GM19468 (cell line): ENCODE measurements at regions not wholly inside any gene's neighbourhood (a gene's known extent, or its start where the extent isn't known, plus 50 kb on each side); places are given as distances from the start of the nearest gene placed in this dataset.

Experiments
- ATAC-seq: cut with Tn5 transposase; IDR thresholded peaks from one replicate; pipeline ENCODE4 v1.9.1; 2021; ENCODE audit warnings: mild to moderate bottlenecking, moderate library complexity, moderate number of reproducible peaks; ENCODE audit not compliant: unreplicated experiment; ENCODE audit errors: extremely low read depth

GRCh38 chr2:147792966-147793617 lies 51.7 kb upstream of the ACVR2A start:
- no peak for ATAC-seq

DNA sequence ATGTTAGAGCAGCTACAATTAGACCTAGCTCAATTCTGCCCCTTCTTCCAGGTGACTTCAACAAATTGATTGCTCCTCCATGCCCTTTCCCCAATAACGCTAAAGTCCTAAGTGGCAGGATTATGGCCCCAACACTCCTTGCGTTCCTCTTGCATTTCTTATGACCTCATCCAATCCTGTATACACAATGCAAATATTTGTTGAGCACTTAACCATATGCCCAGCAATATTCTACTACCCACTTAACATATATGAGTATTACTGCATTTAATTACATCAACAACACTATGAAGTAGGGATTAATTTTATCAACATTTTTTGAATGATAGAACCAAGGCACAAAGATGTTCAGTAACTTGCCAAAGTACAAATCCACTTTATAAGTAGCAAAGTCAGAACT lies 54.2 kb upstream of the ACVR2A start:
- no peak for ATAC-seq

DNA sequence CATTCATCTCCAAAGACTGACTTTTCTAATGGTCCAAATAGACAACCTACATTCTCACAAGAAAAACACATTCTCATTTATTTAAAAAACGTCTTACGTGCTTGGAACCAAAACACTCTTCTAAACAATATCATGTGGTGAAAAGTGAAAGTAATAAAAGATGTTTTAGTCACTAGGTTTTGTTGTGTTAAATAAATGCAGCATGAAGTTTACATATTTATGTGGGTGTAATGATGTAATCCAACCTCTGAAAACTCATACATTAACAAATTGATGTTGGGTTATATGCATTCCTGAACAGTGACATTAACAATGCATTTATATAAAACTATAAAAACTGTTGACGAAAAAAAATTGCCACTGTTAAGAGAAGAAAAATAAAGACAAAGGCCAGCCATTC lies 55.1 kb upstream of the ACVR2A start:
- no peak for ATAC-seq

DNA sequence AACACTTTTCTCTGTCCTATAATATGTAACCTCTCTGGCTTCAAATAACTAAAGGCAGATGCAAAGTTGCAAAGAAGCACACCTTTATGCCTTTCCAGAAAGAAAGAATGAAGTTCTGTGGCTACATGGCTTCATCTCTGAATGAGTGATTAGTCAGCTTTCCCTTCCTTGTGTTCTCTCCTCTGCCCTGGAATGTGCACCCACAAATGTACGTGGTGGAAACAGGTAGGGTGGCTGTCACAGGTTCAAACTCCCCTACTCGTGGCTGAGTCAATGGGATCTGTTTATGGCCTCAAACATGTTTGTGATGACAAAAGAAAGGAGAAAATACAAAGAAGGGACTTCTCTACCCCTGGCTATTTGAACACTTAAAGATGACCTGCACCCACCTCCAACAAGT lies 55.5 kb upstream of the ACVR2A start:
- ATAC-seq = no peak

DNA sequence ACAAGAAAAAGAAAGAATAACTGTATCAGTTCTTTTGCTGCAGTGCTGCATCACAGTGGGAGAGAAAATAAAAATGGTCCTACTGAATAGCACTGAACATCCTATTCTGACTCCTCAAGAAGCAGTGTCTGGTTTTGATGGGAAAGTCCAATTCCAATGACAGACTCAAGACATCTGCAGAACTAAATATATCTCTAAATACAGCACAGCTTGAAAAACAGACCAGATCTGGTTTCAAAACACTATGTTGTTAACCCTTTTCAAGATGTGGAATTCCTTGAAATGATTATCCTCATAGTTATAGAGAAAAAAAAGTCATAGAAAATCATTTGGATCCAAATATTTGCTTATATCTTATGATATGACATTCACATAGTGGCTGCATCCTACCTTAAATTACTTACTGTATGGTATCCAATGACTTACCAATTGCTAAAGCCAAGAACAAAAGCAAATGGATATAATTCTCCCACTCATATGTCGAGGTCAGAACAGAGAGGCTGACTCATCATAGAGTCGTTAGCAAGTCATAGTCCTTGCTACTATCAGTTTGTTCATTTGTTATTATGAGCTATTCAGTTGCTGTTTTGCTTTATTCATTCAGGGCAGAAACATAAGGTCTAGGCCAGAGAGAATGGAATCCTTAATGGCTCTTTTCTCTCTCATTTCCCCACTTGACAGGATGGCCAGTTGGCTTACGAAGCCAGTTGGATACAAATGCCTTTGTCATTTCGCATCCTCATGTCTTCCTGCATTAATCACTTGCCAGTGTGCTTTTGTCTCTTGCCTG lies 62.5 kb upstream of the ACVR2A start:
- ATAC-seq = no peak

GRCh38 chr2:147779440-147779839 lies 65.4 kb upstream of the ACVR2A start:
- ATAC-seq = no peak

DNA sequence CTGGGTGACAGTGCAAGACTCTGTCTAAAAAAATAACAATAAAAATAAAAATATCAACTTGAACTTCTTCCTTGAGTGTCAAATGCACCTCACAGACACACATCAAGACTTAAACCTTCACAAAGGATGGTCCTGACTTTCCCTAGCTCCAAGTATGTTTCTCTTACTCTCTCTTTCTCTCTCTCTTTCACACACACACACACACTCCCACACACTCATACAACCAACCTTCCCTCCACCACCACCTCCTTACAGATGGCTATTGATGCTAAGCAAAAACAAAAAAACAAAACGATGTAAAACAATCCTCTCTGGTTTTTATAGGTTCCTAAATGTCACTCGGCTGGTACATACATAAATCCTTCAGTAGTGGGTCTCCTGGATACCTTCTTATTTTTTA lies 67.4 kb upstream of the ACVR2A start:
- ATAC-seq = no peak

DNA sequence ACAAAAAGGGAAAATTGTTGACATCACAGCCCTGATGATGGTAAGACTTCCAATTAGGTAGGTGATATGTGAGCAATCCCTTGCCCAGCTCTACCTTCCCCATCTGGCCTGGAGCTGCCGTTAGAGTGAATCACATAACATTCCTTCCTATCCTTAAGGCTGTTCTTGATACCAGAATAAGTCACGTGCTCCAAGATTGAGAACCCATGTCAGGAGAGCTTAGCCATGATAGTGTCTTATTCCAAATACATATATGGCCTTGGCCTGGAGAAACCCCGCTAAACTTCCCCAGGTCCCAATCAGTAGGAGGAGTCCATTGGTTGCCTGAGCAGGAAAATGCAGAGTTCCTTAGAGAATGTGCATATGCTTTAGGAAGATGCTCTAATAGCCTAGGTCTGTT lies 70.0 kb upstream of the ACVR2A start:
- no peak for ATAC-seq

DNA sequence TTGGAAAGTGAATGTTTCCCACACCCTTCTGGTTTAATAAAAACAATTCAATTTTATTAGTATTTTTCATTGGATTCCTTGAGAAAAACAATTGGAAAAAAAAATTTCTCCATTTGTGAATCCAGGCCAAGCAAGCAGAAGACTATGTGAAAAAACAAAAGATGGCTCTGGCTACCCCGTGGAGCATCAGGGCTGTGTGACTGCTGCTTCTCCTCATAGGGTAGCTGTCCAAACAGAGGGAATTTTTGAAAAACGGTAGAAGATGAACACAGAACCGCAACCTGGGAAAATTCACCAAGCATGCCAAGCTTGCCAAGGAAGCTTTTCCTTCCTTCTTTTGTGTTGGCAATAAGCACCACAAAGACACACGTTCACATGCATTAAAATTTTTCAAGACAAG lies 71.3 kb upstream of the ACVR2A start:
- no peak for ATAC-seq

GRCh38 chr2:147772781-147773180 lies 72.0 kb upstream of the ACVR2A start:
- no peak for ATAC-seq

DNA sequence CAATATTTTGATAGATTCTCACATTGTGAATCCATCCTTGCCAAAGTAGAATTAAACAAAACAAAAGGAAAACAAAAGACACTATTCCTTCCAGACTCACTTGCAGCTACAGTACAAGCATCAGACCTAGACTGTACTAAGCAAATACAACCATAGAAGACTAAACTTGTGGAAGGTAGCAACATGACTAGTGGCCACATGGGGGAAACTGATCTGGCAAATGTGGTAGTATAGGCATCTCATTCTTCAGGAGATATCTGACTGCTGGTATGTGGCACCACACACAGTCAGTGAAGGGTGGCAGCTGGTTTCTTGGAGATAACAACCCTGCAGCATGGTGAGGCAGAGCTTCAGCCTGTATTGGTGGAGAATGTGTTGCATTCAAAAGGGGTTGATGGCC lies 81.0 kb upstream of the ACVR2A start:
- ATAC-seq = no peak

GRCh38 chr2:147760984-147761383 lies 83.8 kb upstream of the ACVR2A start:
- no peak for ATAC-seq

DNA sequence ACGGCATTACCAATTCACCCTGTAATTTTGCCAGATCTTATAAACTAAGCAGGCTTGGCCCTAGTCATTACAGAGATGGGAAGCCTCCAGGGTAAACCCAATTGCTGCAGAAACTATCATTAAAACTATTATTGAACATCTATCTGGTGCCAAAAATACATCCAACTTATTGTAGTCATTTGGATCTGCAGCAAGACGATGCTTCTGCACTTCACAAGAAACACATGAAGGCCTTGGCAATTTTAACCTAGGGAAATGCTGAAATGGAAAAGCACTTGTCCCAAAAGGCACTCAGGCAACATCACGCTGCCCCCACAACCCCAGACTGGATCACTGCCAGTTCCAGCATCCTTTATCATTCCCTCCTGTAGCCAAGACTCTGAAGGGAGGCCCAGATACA lies 85.3 kb upstream of the ACVR2A start:
- ATAC-seq = no peak

- no peak for ATAC-seq
Observed at GRCh38 chr2:147758821-147759220, 86.0 kb upstream of the ACVR2A start.

GRCh38 chr2:147756069-147756468 lies 88.8 kb upstream of the ACVR2A start:
- ATAC-seq = no peak

- no peak for ATAC-seq
Observed at GRCh38 chr2:147740211-147740927, 104.5 kb upstream of the ACVR2A start.

- ATAC-seq = no peak
Observed at GRCh38 chr2:147739508-147739907, 105.3 kb upstream of the ACVR2A start.

GRCh38 chr2:147718831-147719230 lies 126.0 kb upstream of the ACVR2A start:
- no peak for ATAC-seq

DNA sequence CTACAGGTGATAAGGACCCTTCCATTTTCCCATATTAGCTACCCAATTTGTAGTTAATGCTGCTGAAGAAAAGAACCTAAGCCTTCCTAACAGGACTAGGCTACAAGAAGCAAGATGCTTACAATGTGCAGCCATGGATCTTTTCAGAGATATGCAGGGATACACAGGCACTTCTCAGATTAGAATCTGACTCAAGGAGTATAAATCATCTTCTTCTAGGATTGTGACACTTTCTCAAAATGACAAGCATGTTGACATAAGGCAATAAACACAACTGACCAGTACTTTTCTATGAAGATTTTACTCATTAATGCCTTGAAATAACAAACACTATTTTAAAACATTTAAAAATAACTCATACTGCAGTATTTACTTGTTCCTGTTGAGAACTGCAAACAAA lies 127.9 kb upstream of the ACVR2A start:
- ATAC-seq = no peak

DNA sequence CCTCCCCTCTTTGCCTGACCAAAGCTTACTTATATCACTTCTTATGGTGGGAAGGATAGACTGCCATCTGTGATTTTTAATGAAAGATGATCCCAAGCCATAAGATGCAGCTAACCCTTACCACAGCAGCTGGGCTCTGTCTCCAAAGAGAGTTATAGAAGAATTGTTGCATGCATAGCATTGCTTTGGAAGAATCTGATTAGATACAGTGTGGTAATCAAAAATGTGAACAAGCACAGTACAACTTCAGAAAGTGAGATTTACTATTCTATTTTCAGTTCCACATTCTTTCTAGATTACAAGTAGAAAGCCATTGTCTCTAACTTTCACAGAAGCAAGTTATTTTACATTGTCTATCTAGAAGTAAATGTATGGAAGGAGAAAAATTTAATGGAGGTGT lies 129.0 kb upstream of the ACVR2A start:
- ATAC-seq = no peak

DNA sequence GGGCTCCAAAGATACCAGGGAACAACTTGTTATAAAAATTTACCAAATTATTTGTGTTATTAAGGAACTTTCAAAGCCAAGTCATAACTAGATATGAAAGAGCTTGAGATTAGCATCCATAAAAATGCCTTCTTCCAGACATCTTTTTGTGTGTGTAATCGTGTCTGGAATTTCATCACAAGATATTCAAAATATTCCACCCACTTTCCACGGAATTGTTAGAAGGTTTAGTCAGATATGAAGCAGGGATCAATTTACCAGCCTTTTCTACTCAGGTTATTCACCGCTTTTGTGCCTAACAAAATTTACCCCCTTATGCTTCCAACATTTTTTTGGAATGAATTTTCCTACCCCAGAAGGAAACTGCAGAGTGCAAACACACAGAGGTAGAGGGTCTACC lies 130.2 kb upstream of the ACVR2A start:
- no peak for ATAC-seq
